Ectodermal cell (in vitro differentiated cells): ENCODE measurements at regions not wholly inside any gene's neighbourhood (a gene's known extent, or its start where the extent isn't known, plus 50 kb on each side); places are given as distances from the start of the nearest gene placed in this dataset.
"Not testable (repeated sequence)": the region's sequence is repeated elsewhere in the genome, so short reads cannot be mapped to it uniquely, and the experiment has no call there.

Experiments
- H3K27ac ChIP-seq: 2 replicates; pipeline ENCODE4 v1.7.0; 2013; ENCODE audit warnings: mild to moderate bottlenecking, low read depth, low read length; ENCODE audit not compliant: insufficient read depth, poor library complexity, severe bottlenecking
- H3K27me3 ChIP-seq: 2 replicates; pipeline ENCODE4 v1.7.0; 2013; ENCODE audit warnings: mild to moderate bottlenecking, low read length; ENCODE audit not compliant: insufficient read depth, control insufficient read depth, poor library complexity, severe bottlenecking
- H3K36me3 ChIP-seq: one replicate; pipeline ENCODE4 v1.7.0; 2013; ENCODE audit warnings: low read length; ENCODE audit not compliant: control insufficient read depth, insufficient read depth
- H3K4me1 ChIP-seq: one replicate; pipeline ENCODE4 v1.7.0; 2013; ENCODE audit warnings: low read length; ENCODE audit not compliant: control insufficient read depth, insufficient read depth
- H3K4me3 ChIP-seq: 2 replicates; pipeline ENCODE4 v1.7.0; 2013; ENCODE audit warnings: low read depth, low read length, control low read depth; ENCODE audit not compliant: insufficient read depth
- H3K9me3 ChIP-seq: 2 replicates; pipeline ENCODE4 v1.7.0; 2013; ENCODE audit warnings: mild to moderate bottlenecking, low read length, moderate library complexity; ENCODE audit not compliant: control insufficient read depth
- WGBS, 2 experiments: methylation state at CpG; one replicate each; pipeline ENCODE4 v1.1.7; 2013; ENCODE audit warnings: missing lambda C conversion rate in 2 of 2; 5-methylcytosine and 5-hydroxymethylcytosine counted together

DNA sequence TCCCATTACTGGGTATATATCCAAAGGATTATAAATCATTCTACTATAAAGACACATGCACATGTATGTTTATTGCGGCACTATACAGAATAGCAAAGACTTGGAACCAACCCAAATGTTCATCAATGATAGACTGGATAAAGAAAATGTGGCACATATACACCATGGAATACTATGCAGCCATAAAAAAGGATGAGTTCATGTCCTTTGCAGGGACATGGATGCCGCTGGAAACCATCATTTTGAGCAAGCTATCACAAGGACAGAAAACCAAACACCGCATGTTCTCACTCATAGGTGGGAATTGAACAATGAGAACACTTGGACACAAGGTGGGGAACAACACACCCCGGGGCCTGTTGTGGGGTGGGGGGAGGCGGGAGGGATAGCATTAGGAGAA, 57.0 kb upstream of the NEUROD1 start:
- not testable (repeated sequence) for H3K9me3 ChIP-seq, H3K27me3 ChIP-seq, H3K4me1 ChIP-seq, H3K36me3 ChIP-seq, H3K4me3 ChIP-seq, H3K27ac ChIP-seq
- WGBS, 2 experiments: 64 to 71% methylated on average over 3 to 5 of the region's 5 CpGs

DNA sequence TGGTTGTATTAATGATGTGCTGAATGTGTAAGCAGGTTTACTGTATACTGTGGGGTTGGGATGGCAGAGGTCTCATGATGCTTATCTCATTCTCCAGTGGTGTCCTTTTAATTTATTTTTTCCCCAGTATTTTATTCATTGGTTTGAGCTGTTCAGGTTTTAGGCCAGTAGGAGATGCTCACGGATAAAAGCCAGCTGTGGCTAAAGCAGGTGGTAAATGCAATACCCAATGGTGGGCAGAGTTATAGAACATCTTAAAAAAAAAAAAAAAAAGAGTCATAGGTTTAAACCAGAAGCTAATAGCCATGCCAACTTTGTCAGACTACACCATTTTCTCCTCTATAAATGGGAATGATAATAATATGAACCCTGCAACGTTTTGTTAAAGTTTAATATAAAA, 57.8 kb upstream of the NEUROD1 start:
- Histone ChIP-seq H3K4me3 (no peak overlapping the region), H3K36me3 (no peaks in the 10 kb centered on the region), H3K9me3 (no peaks in the 10 kb centered on the region), H3K27me3 (no peaks in the 10 kb centered on the region), H3K27ac (no peak overlapping the region), H3K4me1 (no peaks in the 10 kb centered on the region)
- 22 to 29% methylated on average over 1 to 2 of the region's 2 CpGs for WGBS, 2 experiments

DNA sequence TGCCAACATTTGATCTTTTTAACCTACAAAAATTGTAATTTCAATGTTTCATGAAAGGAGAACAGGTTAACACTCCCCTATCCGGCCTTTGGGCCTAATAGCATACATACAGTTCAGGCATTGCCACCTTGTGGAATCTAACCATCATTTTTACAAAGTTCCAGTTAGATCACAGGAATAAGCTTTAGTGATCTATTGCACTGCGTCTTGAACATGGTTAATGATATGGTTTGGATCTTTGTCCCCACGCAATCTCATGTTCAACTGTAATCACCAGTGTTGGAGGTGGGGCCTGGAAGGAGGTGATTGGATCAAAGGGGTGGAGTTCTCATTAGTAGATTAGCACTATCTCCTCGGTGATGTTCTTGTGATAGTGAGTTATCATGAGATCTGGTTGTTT, 58.2 kb upstream of the NEUROD1 start:
- 85 to 93% methylated on average over 3 to 4 of the region's 4 CpGs for WGBS, 2 experiments
- Histone ChIP-seq H3K9me3 (no peaks in the 10 kb centered on the region), H3K27ac (no peak overlapping the region)

DNA sequence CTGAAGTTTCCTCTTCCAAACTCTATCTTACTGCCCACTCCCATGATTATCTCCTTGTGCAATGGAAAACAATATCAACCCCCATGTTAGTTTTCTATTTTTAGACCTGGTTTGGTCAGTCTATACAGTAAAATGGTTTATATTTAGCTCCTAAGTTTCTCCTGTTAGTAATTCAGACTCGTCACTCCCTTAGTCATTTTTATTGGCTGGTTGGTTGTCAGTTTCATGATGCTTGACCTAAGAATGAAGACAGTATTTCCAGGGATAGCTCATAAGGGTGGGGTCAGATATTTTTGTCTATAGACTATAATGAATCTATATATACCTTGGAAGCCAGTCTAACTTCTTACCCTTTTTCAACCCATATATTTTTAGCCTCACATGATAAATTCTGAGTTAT, 61.4 kb upstream of the NEUROD1 start:
- Histone ChIP-seq H3K36me3 (no peaks in the 10 kb centered on the region), H3K9me3 (no peaks in the 10 kb centered on the region), H3K4me3 (no peak overlapping the region), H3K27me3 (no peaks in the 10 kb centered on the region), H3K4me1 (no peaks in the 10 kb centered on the region), H3K27ac (no peak overlapping the region)
- 88 to 100% methylated on average over 1 of the region's 1 CpG for WGBS, 2 experiments

More for the DNA sequence above, 58.2 kb upstream of the NEUROD1 start:
- Histone ChIP-seq H3K4me3 (no peak overlapping the region), H3K36me3 (no peaks in the 10 kb centered on the region), H3K4me1 (no peaks in the 10 kb centered on the region), H3K27me3 (no peaks in the 10 kb centered on the region)

DNA sequence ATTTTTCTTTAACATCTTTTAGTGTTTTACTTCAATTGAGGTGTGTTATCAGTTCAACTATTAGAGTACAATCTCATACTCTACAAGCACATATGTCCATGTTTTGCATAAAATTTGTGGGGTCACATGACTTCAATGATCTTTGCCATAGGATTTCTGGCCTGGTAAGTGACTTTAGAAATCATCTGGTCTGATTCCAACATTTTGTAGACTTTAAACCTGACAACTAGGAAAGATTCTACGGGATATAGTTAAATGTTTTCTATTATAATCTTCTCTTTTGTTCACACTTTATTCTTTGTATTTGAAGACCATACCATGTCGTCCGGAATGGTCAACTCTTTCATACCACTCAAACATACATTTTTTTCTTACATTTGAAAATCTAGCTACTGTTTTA, 62.0 kb upstream of the NEUROD1 start:
- 31 to 32% methylated on average over 2 of the region's 3 CpGs for WGBS, 2 experiments
- Histone ChIP-seq H3K27me3 (no peaks in the 10 kb centered on the region), H3K9me3 (no peaks in the 10 kb centered on the region), H3K36me3 (no peaks in the 10 kb centered on the region), H3K4me1 (no peaks in the 10 kb centered on the region), H3K4me3 (no peak overlapping the region), H3K27ac (no peak overlapping the region)

DNA sequence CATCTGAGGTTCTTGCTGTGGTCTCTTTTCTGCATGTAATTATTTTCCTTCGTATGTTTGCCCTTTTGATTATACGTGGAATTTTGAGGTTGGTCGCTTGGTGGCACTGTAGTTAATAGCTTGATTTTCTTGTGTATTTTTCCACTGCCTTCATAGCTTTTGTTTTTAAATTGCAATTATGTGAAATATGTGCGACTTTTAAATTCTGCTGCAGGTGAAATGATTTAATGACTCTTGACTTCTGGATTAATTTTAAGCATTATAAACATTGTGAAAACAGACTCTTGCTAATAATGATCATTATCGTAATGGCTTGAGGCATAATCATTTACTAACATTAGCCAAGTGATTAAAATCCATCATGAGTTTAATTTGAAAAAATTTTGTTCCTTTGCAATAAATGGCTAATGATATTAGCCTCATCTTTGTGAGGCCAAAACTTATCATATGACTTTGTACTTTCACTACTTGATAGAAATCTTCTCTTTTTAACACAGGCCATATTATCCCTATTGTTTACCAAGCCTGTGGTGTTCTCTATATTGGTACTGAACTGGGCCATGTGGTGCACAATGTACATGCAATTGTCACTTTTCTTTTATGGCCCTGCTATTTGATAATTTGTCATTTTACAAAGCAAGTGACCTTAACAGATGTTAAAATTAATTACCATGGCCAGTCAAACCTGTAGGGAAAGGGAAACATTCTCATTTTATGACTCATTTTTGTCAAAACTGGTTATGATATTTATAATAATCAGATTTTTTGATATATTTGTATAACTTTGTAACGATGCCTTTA, 62.8 kb upstream of the NEUROD1 start:
- WGBS, 2 experiments: 1 to 13% methylated on average over 3 to 4 of the region's 6 CpGs
- Histone ChIP-seq H3K4me3 (no peak overlapping the region), H3K9me3 (no peaks in the 10 kb centered on the region), H3K27ac (no peak overlapping the region), H3K27me3 (no peaks in the 10 kb centered on the region), H3K4me1 (no peaks in the 10 kb centered on the region), H3K36me3 (no peaks in the 10 kb centered on the region)

DNA sequence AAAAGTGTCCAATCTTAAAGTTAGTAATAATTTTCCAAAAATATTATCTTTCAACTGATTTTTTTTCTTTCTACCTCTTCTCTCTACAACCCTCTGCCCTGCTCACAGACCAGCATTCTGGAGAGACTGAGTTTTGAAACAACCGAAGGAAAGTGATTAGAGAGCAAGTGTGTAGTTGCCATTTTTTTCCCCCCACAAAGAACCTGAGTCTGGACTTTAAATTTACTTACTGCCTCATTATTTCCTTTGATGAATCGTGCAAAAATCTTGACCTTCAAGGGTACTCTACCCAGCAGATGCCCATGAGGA, 63.4 kb upstream of the NEUROD1 start:
- Histone ChIP-seq H3K4me1 (no peaks in the 10 kb centered on the region), H3K27ac (no peak overlapping the region), H3K4me3 (no peak overlapping the region), H3K27me3 (no peaks in the 10 kb centered on the region), H3K36me3 (no peaks in the 10 kb centered on the region), H3K9me3 (no peaks in the 10 kb centered on the region)
- WGBS, 2 experiments: 86 to 88% methylated on average over 2 of the region's 2 CpGs

DNA sequence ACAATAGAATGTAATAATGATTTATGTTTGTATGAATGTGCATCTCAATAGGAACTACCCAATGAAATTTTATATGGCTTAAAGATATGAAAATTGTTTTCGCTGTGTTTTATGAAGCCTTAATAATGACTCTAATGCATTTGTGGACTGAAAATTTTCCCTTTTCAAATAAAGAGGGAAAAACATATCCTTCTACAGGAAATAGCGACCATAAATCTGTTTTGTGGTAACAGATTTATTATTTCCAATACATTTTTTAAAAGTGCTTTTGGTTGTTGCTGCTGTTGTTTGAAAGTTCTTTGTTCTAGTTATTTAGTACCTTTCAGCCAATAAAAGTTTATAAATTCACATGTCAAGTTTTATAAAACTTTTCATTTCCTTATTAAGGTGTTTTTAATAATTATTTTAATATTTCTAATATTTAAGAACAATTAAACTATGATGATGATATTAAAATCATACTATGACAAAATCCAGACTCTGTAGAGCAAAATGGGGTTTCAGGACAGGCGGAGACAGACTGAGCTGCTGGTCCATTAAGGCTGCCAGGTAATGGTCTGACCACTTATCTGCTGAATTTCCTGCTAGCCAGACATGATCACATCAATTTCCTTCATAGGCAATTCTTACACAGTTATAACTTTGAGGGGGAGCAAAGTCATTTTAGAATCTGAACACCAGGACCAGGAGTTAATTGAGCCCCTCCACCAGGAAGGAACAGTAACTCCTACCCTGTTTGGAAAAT, 65.7 kb upstream of the NEUROD1 start:
- H3K27ac ChIP-seq: no peak overlapping the region
- WGBS, 2 experiments: 87 to 89% methylated on average over 1 to 2 of the region's 3 CpGs
- no peaks in the 10 kb centered on the region for H3K36me3 ChIP-seq
- H3K9me3 ChIP-seq: no peaks in the 10 kb centered on the region
- H3K4me1 ChIP-seq: no peaks in the 10 kb centered on the region
- no peaks in the 10 kb centered on the region for H3K27me3 ChIP-seq
- no peak overlapping the region for H3K4me3 ChIP-seq

DNA sequence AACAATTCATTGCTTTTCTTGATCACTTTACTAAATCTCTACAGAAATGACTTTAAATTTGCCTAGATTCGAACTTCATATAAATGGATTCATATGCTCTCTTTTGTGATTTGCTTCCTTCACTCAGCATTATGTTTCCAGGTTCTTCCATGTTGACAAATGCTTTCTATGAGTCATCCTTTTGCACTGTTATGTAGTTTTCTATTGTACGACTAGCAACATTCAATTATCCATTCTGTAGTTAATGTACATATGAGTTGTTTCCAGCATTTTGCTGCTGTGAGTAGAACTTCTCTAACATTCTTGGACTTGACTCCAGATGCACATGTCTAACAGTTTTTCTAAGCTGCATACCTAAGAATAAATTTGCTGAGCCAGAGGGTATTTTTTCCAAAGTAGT, 66.5 kb upstream of the NEUROD1 start:
- 94 to 100% methylated on average over 1 to 2 of the region's 2 CpGs for WGBS, 2 experiments
- Histone ChIP-seq H3K27me3 (no peaks in the 10 kb centered on the region), H3K36me3 (no peaks in the 10 kb centered on the region), H3K4me3 (no peak overlapping the region), H3K4me1 (no peaks in the 10 kb centered on the region), H3K9me3 (no peaks in the 10 kb centered on the region), H3K27ac (no peak overlapping the region)

DNA sequence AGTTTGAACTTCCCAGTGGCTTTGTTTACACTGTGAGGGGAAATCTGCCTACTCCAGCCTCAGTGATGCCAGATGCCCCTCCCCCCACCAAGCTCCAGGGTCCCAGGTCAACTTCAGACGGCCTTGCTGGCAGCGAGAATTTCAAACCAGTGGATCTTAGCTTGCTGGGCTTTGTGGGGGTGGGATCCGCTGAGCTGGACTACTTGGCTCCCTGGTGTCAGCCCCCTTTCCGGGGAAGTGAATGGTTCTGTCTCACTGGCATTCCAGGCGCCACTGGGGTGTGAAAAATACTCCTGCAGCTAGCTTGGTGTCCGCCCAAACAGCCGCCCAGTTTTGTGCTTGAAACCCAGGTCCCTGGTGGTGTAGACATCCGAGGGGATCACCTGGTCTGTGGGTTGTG, 70.0 kb upstream of the NEUROD1 start:
- no peaks in the 10 kb centered on the region for H3K4me1 ChIP-seq
- no peak overlapping the region for H3K4me3 ChIP-seq
- no peak overlapping the region for H3K27ac ChIP-seq
- no peaks in the 10 kb centered on the region for H3K36me3 ChIP-seq
- WGBS, 2 experiments: 80 to 90% methylated on average over 8 of the region's 8 CpGs
- H3K9me3 ChIP-seq: no peaks in the 10 kb centered on the region
- no peaks in the 10 kb centered on the region for H3K27me3 ChIP-seq
